HFFc6 (cell line): ENCODE measurements at regions not wholly inside any gene's neighbourhood (a gene's known extent, or its start where the extent isn't known, plus 50 kb on each side); places are given as distances from the start of the nearest gene placed in this dataset.

ENCODE experiments used
- DNase-seq: peaks from one replicate; pipeline ENCODE4 v3.0.0-alpha.2; 2018
- H3K27ac Mint-ChIP-seq: 2 replicates; pipeline ENCODE4 v1.8.0; 2020; ENCODE audit warnings: mild to moderate bottlenecking, mixed read lengths
- H3K27me3 Mint-ChIP-seq: 2 replicates; pipeline ENCODE4 v1.8.0; 2021; ENCODE audit warnings: mild to moderate bottlenecking, moderate library complexity, mixed read lengths; ENCODE audit not compliant: insufficient read depth
- H3K36me3 Mint-ChIP-seq: 2 replicates; pipeline ENCODE4 v1.8.0; 2021; ENCODE audit warnings: low read depth, mixed read lengths
- H3K4me1 Mint-ChIP-seq: 2 replicates; pipeline ENCODE4 v1.8.0; 2020; ENCODE audit warnings: low read depth, mixed read lengths
- H3K4me3 Mint-ChIP-seq: 2 replicates; pipeline ENCODE4 v1.8.0; 2020; ENCODE audit warnings: mild to moderate bottlenecking, moderate library complexity, mixed read lengths
- H3K9me3 Mint-ChIP-seq: 2 replicates; pipeline ENCODE4 v1.8.0; 2020; ENCODE audit warnings: mild to moderate bottlenecking, mixed read lengths
- TF ChIP-seq, protein P1 (sequence below): fragments of 200-600 bp; sonication (generic); IDR thresholded peaks from 2 replicates; pipeline ENCODE4 v1.5.0; 2021; ENCODE audit warnings: antibody characterized with exemption, mild to moderate bottlenecking

DNA sequence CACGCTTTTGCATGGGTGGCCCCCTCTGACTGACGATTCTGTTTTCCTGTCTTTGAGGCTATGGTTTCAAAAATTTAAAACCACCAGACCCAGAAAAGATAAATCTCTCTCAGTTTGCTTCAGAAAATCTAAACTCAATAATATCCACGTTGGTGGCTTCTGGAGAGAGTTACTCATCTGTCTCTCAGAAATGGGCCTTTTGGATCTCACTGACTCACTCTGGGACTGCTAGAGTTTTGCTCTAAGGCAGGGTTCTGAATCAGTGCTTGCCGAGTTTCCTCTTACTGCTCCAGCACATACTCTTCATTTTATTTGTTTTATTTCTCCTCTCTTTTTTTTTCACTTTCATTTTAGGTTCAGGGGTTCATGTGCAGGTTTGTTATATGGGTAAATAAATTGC is 305.7 kb downstream of the BLID start:
- H3K27ac Mint-ChIP-seq = peak overlapping the region; percentile 91
- peaks cover 19% of the 10 kb centered on the region for H3K36me3 Mint-ChIP-seq
- TF ChIP-seq, protein P1, sequence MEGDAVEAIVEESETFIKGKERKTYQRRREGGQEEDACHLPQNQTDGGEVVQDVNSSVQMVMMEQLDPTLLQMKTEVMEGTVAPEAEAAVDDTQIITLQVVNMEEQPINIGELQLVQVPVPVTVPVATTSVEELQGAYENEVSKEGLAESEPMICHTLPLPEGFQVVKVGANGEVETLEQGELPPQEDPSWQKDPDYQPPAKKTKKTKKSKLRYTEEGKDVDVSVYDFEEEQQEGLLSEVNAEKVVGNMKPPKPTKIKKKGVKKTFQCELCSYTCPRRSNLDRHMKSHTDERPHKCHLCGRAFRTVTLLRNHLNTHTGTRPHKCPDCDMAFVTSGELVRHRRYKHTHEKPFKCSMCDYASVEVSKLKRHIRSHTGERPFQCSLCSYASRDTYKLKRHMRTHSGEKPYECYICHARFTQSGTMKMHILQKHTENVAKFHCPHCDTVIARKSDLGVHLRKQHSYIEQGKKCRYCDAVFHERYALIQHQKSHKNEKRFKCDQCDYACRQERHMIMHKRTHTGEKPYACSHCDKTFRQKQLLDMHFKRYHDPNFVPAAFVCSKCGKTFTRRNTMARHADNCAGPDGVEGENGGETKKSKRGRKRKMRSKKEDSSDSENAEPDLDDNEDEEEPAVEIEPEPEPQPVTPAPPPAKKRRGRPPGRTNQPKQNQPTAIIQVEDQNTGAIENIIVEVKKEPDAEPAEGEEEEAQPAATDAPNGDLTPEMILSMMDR = no peak
- peak; percentile 83 for DNase-seq
- peak overlapping the region; percentile 86 for H3K4me3 Mint-ChIP-seq
- peaks cover 35% of the 10 kb centered on the region for H3K4me1 Mint-ChIP-seq
- H3K9me3 Mint-ChIP-seq = peaks cover 19% of the 10 kb centered on the region
- no peaks in the 10 kb centered on the region for H3K27me3 Mint-ChIP-seq

DNA sequence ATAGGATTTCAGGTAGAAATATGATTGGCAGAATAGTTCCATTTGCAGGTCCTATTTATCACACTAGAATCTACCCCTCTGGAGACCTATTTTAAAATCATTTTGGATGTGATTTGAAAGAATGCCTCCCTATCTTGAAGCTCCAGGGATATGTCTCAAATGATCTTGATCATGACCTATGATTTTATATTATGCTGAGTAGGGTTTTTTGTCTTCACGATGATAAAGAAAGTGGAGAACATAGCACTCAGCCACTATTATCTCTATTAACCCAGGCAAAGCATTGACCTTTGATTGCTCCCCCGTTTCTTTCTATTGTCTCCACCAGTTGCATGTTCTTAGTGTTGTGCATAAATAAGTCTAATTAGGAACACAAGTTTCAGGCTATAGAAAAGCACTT is 307.9 kb downstream of the BLID start:
- no peak overlapping the region for H3K4me3 Mint-ChIP-seq
- H3K4me1 Mint-ChIP-seq = peaks cover 27% of the 10 kb centered on the region
- no peak overlapping the region for H3K27ac Mint-ChIP-seq
- H3K9me3 Mint-ChIP-seq = peaks cover 18% of the 10 kb centered on the region
- H3K36me3 Mint-ChIP-seq = peaks cover 18% of the 10 kb centered on the region
- no peaks in the 10 kb centered on the region for H3K27me3 Mint-ChIP-seq
- TF ChIP-seq, protein P1 = no peak
- no peak for DNase-seq

DNA sequence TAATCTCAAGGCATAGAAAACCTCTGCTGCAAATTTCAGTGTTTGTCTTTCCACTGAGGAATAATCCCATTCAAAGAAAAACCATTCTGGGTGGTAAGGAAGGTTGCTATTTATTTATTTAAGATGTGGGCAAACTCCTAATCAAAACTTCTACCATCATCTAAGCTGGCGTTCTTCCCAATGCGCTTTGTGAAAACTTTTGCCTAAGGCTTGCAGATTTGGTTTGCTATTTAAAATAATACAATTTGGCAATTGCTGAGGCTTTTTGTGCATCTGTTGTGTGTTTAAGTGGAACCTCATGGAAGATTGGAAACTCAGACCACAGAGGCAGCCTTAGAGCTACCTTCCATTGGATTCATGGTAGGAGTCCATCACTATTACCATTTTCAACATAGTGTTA is 309.0 kb downstream of the BLID start:
- DNase-seq = no peak
- Mint-ChIP-seq H3K4me3 (no peak overlapping the region), H3K36me3 (peaks cover 7% of the 10 kb centered on the region), H3K27ac (no peak overlapping the region), H3K9me3 (peaks cover 8% of the 10 kb centered on the region), H3K27me3 (no peaks in the 10 kb centered on the region), H3K4me1 (peaks cover 28% of the 10 kb centered on the region)
- TF ChIP-seq, protein P1 = no peak

DNA sequence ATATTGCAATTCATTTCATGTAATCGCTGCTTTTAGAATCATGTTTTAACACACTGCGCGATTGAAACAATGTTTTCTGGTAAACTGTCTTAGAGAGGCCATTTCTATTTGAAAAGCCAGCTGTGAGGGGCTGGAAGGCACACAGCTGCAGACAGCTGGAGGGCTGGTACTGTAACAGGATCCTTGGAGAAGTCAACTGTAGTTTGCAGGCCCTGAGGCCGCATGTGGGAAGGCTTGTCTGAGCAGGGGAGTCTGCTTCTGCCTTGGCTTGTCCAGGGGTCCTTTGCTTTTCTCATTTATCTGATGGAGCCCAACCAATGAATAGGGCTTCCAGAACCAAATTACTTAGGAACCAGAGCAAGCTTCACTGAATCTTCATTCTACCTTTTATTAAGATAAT is 313.5 kb downstream of the BLID start:
- H3K36me3 Mint-ChIP-seq = no peaks in the 10 kb centered on the region
- no peaks in the 10 kb centered on the region for H3K9me3 Mint-ChIP-seq
- peaks cover 14% of the 10 kb centered on the region for H3K4me1 Mint-ChIP-seq
- no peak for DNase-seq
- H3K4me3 Mint-ChIP-seq = no peak overlapping the region
- peaks cover 2% of the 10 kb centered on the region; the same call in 1 of the 2 replicates for H3K27me3 Mint-ChIP-seq
- TF ChIP-seq, protein P1 = no peak
- H3K27ac Mint-ChIP-seq = no peak overlapping the region

DNA sequence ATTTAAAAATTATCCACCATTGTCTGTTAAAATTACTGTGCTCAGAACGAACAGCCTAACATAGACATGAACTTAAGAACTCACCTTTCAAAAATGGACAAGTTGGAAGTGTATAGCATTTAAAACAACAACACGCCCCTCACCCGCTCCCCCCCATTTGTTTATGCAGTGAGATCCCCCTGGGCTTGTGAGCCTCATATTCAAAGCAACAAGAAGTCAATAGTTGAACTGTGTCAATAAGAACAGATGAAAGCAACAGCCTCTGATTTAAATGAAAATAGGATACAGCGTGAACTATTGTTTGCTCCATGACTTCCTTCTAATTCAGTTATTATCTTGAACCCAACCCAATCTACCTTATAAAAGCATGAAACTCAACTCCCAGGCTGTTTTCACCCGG is 314.2 kb downstream of the BLID start:
- Mint-ChIP-seq H3K9me3 (no peaks in the 10 kb centered on the region), H3K36me3 (no peaks in the 10 kb centered on the region), H3K4me3 (no peak overlapping the region; the same call in 1 of the 2 replicates), H3K27me3 (peaks cover 2% of the 10 kb centered on the region; the same call in 1 of the 2 replicates), H3K27ac (no peak overlapping the region), H3K4me1 (peaks cover 14% of the 10 kb centered on the region)
- no peak for DNase-seq
- TF ChIP-seq, protein P1 = no peak

DNA sequence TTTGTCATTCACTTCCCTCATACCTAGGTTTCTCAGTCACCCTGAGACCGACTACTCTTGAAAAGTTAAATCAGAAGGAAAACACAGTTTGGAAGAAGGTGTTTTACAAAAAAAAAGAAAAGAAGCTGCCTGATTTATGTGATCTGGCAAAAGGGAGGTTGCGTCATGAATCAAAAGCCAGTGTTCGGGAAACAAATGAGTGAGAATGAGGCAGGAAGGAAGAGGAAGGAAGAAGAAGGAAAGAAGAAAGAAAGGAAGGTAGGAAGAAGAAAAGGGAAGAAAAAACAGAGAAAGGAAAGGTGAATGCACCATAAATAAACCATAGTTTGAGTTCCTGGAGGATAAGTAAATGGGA is 314.6 kb downstream of the BLID start:
- TF ChIP-seq, protein P1 = no peak
- Mint-ChIP-seq H3K4me1 (peaks cover 14% of the 10 kb centered on the region), H3K27me3 (peaks cover 2% of the 10 kb centered on the region; the same call in 1 of the 2 replicates), H3K9me3 (no peaks in the 10 kb centered on the region), H3K27ac (no peak overlapping the region), H3K36me3 (no peaks in the 10 kb centered on the region), H3K4me3 (peak overlapping the region; percentile 10)
- no peak for DNase-seq
